Activated CD8-positive, alpha-beta memory T cell treated with anti-CD3 and anti-CD28 coated beads, Interleukin-2, amount 50 U/mL, for 48 hours (primary cell): ENCODE measurements at regions not wholly inside any gene's neighbourhood (a gene's known extent, or its start where the extent isn't known, plus 50 kb on each side); places are given as distances from the start of the nearest gene placed in this dataset.

Experiments
- DNase-seq: peaks from one replicate; pipeline ENCODE4 v3.0.0-alpha.2; 2020

- no peak for DNase-seq
Measured at GRCh38 chr15:26374806-26375205, 398.1 kb downstream of the GABRB3 start.

GRCh38 chr15:26372706-26373105 lies 400.2 kb downstream of the GABRB3 start:
- DNase-seq: no peak

- no peak for DNase-seq
Measured at GRCh38 chr15:26365077-26365476, 407.8 kb downstream of the GABRB3 start.

- no peak for DNase-seq
Measured at GRCh38 chr15:26359855-26360254, 413.0 kb downstream of the GABRB3 start.

GRCh38 chr15:26358708-26359107 lies 414.2 kb downstream of the GABRB3 start:
- no peak for DNase-seq

GRCh38 chr15:26357653-26358052 lies 415.2 kb downstream of the GABRB3 start:
- no peak for DNase-seq

GRCh38 chr15:26355472-26356074 lies 417.3 kb downstream of the GABRB3 start:
- no peak for DNase-seq

GRCh38 chr15:26352909-26353308 lies 420.0 kb downstream of the GABRB3 start:
- no peak for DNase-seq

GRCh38 chr15:26352406-26352805 lies 420.5 kb downstream of the GABRB3 start:
- DNase-seq: no peak

- DNase-seq: no peak
Measured at GRCh38 chr15:26325495-26325894, 447.4 kb downstream of the GABRB3 start.

GRCh38 chr15:26323566-26323965 lies 449.3 kb downstream of the GABRB3 start:
- no peak for DNase-seq

GRCh38 chr15:26318689-26319088 lies 454.2 kb downstream of the GABRB3 start:
- DNase-seq: no peak

GRCh38 chr15:26314577-26314976 lies 451.4 kb upstream of the ATP10A start:
- DNase-seq: no peak

GRCh38 chr15:26311710-26312236 lies 448.6 kb upstream of the ATP10A start:
- no peak for DNase-seq

- DNase-seq: no peak
Measured at GRCh38 chr15:26298659-26299170, 435.6 kb upstream of the ATP10A start.

GRCh38 chr15:26298010-26298658 lies 435.0 kb upstream of the ATP10A start:
- no peak for DNase-seq

- DNase-seq: no peak
Measured at GRCh38 chr15:26295336-26296085, 432.4 kb upstream of the ATP10A start.

GRCh38 chr15:26294059-26294689 lies 431.0 kb upstream of the ATP10A start:
- no peak for DNase-seq

GRCh38 chr15:26287381-26287780 lies 424.3 kb upstream of the ATP10A start:
- no peak for DNase-seq

GRCh38 chr15:26280281-26280680 lies 417.2 kb upstream of the ATP10A start:
- DNase-seq: no peak

GRCh38 chr15:26261966-26262365 lies 398.8 kb upstream of the ATP10A start:
- no peak for DNase-seq

GRCh38 chr15:26261413-26261812 lies 398.3 kb upstream of the ATP10A start:
- DNase-seq: no peak

GRCh38 chr15:26260517-26261133 lies 397.5 kb upstream of the ATP10A start:
- peak; percentile 57 for DNase-seq
